K562 (cell line): ENCODE measurements at regions not wholly inside any gene's neighbourhood (a gene's known extent, or its start where the extent isn't known, plus 50 kb on each side); places are given as distances from the start of the nearest gene placed in this dataset.

Source experiments
- EZH2 ChIP-seq: IDR thresholded peaks from 2 replicates; pipeline ENCODE4 v1.6.1; 2012; ENCODE audit warnings: low read depth, mild to moderate bottlenecking, inconsistent platforms, low read length, borderline replicate concordance
- LARP7 ChIP-seq: fragments of 450-650 bp; IDR thresholded peaks from 2 replicates; pipeline ENCODE4 v1.6.1; 2016
- LCOR ChIP-seq: sonication (generic); formaldehyde crosslinking; IDR thresholded peaks from 2 replicates; pipeline ENCODE4 v1.8.0; 2022; ENCODE audit warnings: mild to moderate bottlenecking, missing genetic modification reagents
- U2AF2 ChIP-seq: fragments of 200-400 bp; formaldehyde crosslinking; optimal IDR thresholded peaks from 2 replicates; pipeline ENCODE3; 2017; ENCODE audit warnings: low read depth, mild to moderate bottlenecking, low read length
- ZBTB40 ChIP-seq, 2 experiments: fragments of 450-650 bp in 1 of 2; sonication (generic) in 1 of 2; formaldehyde crosslinking in 1 of 2; IDR thresholded peaks; 2 replicates each; pipeline versions ENCODE4 v1.7.1 to v1.9.0; 2016 to 2022; ENCODE audit warnings: inconsistent platforms in 1 of 2, mild to moderate bottlenecking in 1 of 2, missing genetic modification reagents in 1 of 2
- ZKSCAN8 ChIP-seq: fragments of 200-800 bp; sonication (Bioruptor generic); IDR thresholded peaks from 2 replicates; pipeline ENCODE4 v1.6.1; 2016; ENCODE audit warnings: missing genetic modification characterization, missing compliant biosample characterization
- ZNF780A ChIP-seq: fragments of 250-450 bp; sonication (Bioruptor Pico); IDR thresholded peaks from 2 replicates; pipeline ENCODE4 v1.5.0; 2021; ENCODE audit warnings: mild to moderate bottlenecking
- TF ChIP-seq, protein P1 (sequence below): fragments of 450-650 bp; IDR thresholded peaks from 2 replicates; pipeline ENCODE4 v1.6.1; 2016; ENCODE audit warnings: mild to moderate bottlenecking, moderate library complexity

DNA sequence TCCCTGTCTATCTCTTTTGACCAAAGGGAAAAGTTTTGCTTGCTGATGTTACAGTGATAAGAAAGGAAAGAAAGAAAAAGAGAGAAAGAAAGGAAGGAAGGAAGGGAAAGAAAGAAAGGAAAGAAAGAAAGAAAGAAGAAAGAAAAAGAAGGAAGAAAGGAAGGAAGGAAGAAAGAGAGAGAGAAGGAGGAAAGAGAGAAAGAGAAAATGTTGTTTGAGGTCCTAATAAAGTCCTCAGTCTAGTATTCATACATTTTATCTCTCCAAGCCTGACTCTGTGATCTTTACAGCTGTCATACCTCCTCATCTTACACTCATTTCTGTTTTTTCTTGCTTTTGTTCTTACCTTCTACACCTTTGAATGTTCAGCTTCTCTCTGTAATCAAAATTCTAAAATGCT lies 111.4 kb upstream of the MBNL1 start (continued):
- TF ChIP-seq LARP7 (0 out of 2 replicates have a peak, but pooled peaks have one; percentile 33), ZBTB40 (IDR thresholded peaks at IDR 0.05) (peak; percentile 60; the same call in 1 of the 2 replicates), ZBTB40 (CRISPR knock-in tag; IDR thresholded peaks at IDR 0.05) (no peak), U2AF2 (peak; percentile 87), LCOR (CRISPR knock-in tag) (no peak), ZNF780A (CRISPR knock-in tag) (no peak), EZH2 (no peak), ZKSCAN8 (CRISPR knock-in tag) (no peak)
- TF ChIP-seq, protein P1, sequence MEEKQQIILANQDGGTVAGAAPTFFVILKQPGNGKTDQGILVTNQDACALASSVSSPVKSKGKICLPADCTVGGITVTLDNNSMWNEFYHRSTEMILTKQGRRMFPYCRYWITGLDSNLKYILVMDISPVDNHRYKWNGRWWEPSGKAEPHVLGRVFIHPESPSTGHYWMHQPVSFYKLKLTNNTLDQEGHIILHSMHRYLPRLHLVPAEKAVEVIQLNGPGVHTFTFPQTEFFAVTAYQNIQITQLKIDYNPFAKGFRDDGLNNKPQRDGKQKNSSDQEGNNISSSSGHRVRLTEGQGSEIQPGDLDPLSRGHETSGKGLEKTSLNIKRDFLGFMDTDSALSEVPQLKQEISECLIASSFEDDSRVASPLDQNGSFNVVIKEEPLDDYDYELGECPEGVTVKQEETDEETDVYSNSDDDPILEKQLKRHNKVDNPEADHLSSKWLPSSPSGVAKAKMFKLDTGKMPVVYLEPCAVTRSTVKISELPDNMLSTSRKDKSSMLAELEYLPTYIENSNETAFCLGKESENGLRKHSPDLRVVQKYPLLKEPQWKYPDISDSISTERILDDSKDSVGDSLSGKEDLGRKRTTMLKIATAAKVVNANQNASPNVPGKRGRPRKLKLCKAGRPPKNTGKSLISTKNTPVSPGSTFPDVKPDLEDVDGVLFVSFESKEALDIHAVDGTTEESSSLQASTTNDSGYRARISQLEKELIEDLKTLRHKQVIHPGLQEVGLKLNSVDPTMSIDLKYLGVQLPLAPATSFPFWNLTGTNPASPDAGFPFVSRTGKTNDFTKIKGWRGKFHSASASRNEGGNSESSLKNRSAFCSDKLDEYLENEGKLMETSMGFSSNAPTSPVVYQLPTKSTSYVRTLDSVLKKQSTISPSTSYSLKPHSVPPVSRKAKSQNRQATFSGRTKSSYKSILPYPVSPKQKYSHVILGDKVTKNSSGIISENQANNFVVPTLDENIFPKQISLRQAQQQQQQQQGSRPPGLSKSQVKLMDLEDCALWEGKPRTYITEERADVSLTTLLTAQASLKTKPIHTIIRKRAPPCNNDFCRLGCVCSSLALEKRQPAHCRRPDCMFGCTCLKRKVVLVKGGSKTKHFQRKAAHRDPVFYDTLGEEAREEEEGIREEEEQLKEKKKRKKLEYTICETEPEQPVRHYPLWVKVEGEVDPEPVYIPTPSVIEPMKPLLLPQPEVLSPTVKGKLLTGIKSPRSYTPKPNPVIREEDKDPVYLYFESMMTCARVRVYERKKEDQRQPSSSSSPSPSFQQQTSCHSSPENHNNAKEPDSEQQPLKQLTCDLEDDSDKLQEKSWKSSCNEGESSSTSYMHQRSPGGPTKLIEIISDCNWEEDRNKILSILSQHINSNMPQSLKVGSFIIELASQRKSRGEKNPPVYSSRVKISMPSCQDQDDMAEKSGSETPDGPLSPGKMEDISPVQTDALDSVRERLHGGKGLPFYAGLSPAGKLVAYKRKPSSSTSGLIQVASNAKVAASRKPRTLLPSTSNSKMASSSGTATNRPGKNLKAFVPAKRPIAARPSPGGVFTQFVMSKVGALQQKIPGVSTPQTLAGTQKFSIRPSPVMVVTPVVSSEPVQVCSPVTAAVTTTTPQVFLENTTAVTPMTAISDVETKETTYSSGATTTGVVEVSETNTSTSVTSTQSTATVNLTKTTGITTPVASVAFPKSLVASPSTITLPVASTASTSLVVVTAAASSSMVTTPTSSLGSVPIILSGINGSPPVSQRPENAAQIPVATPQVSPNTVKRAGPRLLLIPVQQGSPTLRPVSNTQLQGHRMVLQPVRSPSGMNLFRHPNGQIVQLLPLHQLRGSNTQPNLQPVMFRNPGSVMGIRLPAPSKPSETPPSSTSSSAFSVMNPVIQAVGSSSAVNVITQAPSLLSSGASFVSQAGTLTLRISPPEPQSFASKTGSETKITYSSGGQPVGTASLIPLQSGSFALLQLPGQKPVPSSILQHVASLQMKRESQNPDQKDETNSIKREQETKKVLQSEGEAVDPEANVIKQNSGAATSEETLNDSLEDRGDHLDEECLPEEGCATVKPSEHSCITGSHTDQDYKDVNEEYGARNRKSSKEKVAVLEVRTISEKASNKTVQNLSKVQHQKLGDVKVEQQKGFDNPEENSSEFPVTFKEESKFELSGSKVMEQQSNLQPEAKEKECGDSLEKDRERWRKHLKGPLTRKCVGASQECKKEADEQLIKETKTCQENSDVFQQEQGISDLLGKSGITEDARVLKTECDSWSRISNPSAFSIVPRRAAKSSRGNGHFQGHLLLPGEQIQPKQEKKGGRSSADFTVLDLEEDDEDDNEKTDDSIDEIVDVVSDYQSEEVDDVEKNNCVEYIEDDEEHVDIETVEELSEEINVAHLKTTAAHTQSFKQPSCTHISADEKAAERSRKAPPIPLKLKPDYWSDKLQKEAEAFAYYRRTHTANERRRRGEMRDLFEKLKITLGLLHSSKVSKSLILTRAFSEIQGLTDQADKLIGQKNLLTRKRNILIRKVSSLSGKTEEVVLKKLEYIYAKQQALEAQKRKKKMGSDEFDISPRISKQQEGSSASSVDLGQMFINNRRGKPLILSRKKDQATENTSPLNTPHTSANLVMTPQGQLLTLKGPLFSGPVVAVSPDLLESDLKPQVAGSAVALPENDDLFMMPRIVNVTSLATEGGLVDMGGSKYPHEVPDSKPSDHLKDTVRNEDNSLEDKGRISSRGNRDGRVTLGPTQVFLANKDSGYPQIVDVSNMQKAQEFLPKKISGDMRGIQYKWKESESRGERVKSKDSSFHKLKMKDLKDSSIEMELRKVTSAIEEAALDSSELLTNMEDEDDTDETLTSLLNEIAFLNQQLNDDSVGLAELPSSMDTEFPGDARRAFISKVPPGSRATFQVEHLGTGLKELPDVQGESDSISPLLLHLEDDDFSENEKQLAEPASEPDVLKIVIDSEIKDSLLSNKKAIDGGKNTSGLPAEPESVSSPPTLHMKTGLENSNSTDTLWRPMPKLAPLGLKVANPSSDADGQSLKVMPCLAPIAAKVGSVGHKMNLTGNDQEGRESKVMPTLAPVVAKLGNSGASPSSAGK = no peak
